ENCODE measurements at regions not wholly inside any gene's neighbourhood (a gene's known extent, or its start where the extent isn't known, plus 50 kb on each side); places are given as distances from the start of the nearest gene placed in this dataset.

GRCh38 chr14:84523746-84524145, 1006.2 kb upstream of the FLRT2 start:
- Histone ChIP-seq H3K9ac (no peak overlapping the region), H3K27me3 (ENCODE audit: insufficient read depth, low read depth) (no peaks in the 10 kb centered on the region), H3K36me3 (ENCODE audit: insufficient read depth) (no peaks in the 10 kb centered on the region), H3K27ac (no peak overlapping the region), H4K20me1 (ENCODE audit: insufficient read depth) (no peaks in the 10 kb centered on the region), H3K4me1 (ENCODE audit: low read depth, poor library complexity, severe bottlenecking) (no peaks in the 10 kb centered on the region), H3K79me2 (ENCODE audit: insufficient read depth, low read depth) (no peaks in the 10 kb centered on the region), H3K4me3 (IDR thresholded peaks at IDR 0.05; ENCODE audit: insufficient read depth, low read depth, low read length) (no peak overlapping the region), H3K4me2 (no peak overlapping the region), H2AFZ (ENCODE audit: low read depth) (no peak overlapping the region)
- no peak for TF ChIP-seq CTCF (conservative IDR thresholded peaks at IDR 0.05; ENCODE audit: low read depth, low read length)

- H3K4me2 ChIP-seq: no peak overlapping the region
- no peak overlapping the region for H2AFZ ChIP-seq (ENCODE audit: low read depth)
- H3K36me3 ChIP-seq (ENCODE audit: insufficient read depth): no peaks in the 10 kb centered on the region
- no peaks in the 10 kb centered on the region for H3K79me2 ChIP-seq (ENCODE audit: insufficient read depth, low read depth)
- no peak for TF ChIP-seq CTCF (conservative IDR thresholded peaks at IDR 0.05; ENCODE audit: low read depth, low read length)
- no peaks in the 10 kb centered on the region for H3K27me3 ChIP-seq (ENCODE audit: insufficient read depth, low read depth)
- H3K4me3 ChIP-seq (IDR thresholded peaks at IDR 0.05; ENCODE audit: insufficient read depth, low read depth, low read length): no peak overlapping the region
- no peaks in the 10 kb centered on the region for H4K20me1 ChIP-seq (ENCODE audit: insufficient read depth)
- no peaks in the 10 kb centered on the region for H3K4me1 ChIP-seq (ENCODE audit: low read depth, poor library complexity, severe bottlenecking)
- H3K9ac ChIP-seq: no peak overlapping the region
- no peak overlapping the region for H3K27ac ChIP-seq
These were observed 1002.2 kb upstream of the FLRT2 start for GRCh38 chr14:84527706-84528105.

GRCh38 chr14:84532016-84532415, 997.9 kb upstream of the FLRT2 start:
- Histone ChIP-seq H3K27me3 (ENCODE audit: insufficient read depth, low read depth) (no peaks in the 10 kb centered on the region), H3K4me3 (IDR thresholded peaks at IDR 0.05; ENCODE audit: insufficient read depth, low read depth, low read length) (no peak overlapping the region), H2AFZ (ENCODE audit: low read depth) (no peak overlapping the region), H3K27ac (no peak overlapping the region), H4K20me1 (ENCODE audit: insufficient read depth) (no peaks in the 10 kb centered on the region), H3K79me2 (ENCODE audit: insufficient read depth, low read depth) (no peaks in the 10 kb centered on the region), H3K4me2 (no peak overlapping the region), H3K9ac (no peak overlapping the region), H3K4me1 (ENCODE audit: low read depth, poor library complexity, severe bottlenecking) (no peaks in the 10 kb centered on the region), H3K36me3 (ENCODE audit: insufficient read depth) (no peaks in the 10 kb centered on the region)
- TF ChIP-seq CTCF (conservative IDR thresholded peaks at IDR 0.05; ENCODE audit: low read depth, low read length): no peak

GRCh38 chr14:84533181-84533725, 996.7 kb upstream of the FLRT2 start:
- Histone ChIP-seq H3K36me3 (ENCODE audit: insufficient read depth) (no peaks in the 10 kb centered on the region), H3K27me3 (ENCODE audit: insufficient read depth, low read depth) (no peaks in the 10 kb centered on the region), H2AFZ (ENCODE audit: low read depth) (no peak overlapping the region), H4K20me1 (ENCODE audit: insufficient read depth) (no peaks in the 10 kb centered on the region), H3K4me1 (ENCODE audit: low read depth, poor library complexity, severe bottlenecking) (no peaks in the 10 kb centered on the region), H3K4me2 (no peak overlapping the region), H3K27ac (no peak overlapping the region), H3K79me2 (ENCODE audit: insufficient read depth, low read depth) (no peaks in the 10 kb centered on the region), H3K9ac (no peak overlapping the region), H3K4me3 (IDR thresholded peaks at IDR 0.05; ENCODE audit: insufficient read depth, low read depth, low read length) (no peak overlapping the region)
- no peak for TF ChIP-seq CTCF (conservative IDR thresholded peaks at IDR 0.05; ENCODE audit: low read depth, low read length)
